Fibroblast of skin of abdomen (primary cell): ENCODE measurements at regions not wholly inside any gene's neighbourhood (a gene's known extent, or its start where the extent isn't known, plus 50 kb on each side); places are given as distances from the start of the nearest gene placed in this dataset.
A peak's percentile ranks its signal among the peaks of the same experiment; 100 is the strongest.
"Not testable (repeated sequence)": the region's sequence is repeated elsewhere in the genome, so short reads cannot be mapped to it uniquely, and the experiment has no call there.

ENCODE experiments used
- DNase-seq: peaks from one replicate; pipeline ENCODE4 v3.0.0-alpha.2; 2013

DNA sequence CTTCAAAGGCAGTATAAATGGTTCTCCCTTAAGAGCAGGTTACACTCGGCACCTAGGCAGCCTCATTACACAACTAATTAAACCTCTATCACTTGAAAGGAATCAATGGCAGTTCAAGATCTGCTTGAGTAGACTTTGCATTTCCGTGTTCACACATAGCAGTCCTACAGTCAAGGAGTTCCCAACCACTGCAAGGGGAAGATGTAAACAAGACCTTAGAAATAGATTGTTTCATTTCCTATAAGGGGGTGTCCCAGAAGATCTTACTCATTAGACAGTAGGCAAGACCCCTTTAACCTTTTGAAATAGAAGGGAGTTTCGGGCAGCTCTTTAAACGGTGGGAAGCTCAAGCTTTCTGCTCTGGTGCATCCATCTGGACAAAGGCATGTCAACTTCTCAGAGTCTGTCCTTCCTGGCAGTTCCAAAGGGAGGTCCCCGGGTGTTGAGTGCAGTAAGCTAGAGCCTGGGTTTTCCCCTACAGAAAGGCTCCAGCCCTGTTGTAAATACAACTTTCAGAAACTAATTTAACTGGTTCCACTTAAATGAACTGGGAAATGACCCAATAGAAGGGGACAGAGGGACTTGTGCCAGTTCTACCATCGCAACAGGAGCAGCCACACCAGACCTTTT is 150.8 kb downstream of the RBMX2 start:
- DNase-seq: no peak

DNA sequence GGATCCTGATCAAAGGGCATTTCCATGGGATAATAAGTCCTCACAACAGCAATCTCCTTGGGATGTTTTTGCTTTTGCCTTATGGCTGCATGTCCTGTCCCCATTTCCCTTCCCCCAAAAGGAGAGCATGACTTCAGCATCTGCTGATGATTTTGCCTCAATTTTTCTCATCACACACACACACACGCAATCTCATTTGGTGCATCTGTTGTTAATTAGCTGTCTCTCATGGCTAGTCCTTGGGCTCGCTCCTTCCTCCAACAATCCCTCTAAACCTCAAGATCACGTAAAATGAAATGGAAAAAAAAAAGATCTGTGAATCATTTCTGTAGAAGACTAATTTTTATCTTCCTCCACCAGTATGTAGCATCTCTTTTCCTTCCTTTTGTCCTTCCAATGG is 153.6 kb downstream of the RBMX2 start:
- DNase-seq: peak; percentile 91

DNA sequence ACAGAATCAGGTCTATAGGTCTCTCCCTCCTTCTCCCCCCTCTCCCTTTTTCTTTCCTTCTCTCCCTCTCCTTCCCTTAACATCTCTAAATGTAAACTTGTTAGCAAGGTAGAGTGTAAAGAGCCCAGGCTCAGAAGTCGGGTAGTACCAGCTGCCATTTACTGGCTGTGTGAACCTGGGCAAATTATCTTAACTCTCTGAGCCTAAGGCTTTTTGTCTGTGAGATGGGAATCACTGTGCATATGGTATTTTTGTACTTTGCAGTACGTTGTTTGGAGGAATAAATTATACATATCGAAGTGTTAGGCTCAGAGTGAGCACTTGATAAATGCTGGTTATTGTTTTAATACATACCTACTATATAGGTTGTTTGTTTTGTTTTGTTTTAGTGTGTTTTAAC is 154.0 kb downstream of the RBMX2 start:
- no peak for DNase-seq

DNA sequence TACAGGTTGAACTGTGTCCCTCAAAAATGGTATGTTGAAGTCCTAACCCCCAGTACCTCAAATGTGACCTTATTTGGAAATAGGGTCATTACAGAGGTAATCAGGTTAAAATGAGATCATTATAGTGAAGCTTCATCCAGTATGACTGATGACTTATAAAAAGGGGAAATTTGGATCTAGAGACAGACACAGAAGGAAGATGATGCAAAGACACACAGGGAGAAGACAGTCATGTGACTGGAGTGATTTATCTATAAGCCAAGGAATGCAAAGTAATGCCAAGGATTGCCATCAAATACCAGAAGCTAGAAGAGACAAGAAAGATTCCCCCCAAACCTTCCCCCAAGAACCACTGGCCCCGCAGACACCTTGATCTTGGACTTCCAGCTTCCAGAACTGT is 155.2 kb downstream of the RBMX2 start:
- DNase-seq: peak; percentile 30

DNA sequence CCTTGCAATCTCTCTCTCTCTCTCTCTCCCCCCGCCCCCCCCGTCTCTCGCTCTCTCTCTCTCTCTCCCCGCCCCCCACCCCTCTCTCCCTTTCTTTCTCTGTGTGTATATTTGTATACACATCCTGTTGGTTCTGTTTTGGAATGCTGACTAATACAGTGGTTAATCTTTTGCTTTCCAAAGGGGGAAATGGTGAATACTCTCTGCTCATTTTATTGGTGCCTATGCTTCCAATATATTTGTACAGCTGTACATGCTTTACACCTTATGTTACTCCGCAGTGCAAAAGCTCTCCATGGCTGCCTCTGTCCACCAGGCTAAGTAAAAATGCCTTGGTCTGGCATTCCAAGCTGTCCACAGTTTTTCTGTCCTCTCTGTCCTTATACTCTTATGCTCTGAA is 158.8 kb downstream of the RBMX2 start:
- DNase-seq: peak; percentile 33

DNA sequence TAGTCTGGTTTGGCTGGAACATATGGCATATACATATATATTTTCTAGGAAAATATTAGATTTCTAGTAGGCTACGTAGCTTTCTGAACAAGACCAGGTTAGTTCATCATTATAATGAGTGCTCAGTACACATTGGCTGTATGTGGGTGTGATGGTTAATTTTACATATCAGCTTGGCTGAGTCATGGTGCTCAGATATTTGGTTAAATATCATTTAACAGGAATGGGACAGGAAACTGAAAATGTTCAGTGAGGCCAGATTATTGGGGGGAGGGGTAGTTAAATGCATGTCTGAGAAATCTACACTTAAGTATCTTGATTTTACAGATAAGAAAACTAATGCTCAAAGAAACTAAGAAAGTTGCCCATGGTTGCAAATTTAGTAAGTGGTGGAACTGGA is 160.1 kb downstream of the RBMX2 start:
- peak; percentile 58 for DNase-seq

DNA sequence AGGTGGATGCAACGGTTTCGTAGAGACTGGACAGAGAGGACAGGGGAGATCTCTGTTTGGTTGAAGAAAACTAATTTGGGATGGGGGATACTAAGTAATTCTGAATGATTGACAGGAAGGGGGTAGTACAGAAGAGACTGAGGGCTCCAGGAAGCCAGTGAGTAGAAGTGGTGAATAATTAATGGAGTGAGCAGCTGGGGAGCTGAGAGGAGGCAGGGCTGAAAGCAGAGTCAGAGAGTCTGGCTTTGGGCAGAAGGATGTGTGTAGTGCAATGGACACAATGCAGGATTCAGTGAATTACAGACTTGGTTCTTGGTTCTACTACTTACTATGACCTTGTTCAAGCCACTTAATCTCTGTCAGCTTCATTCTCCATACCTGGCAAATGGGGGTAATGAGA is 161.7 kb downstream of the RBMX2 start:
- DNase-seq: no peak

DNA sequence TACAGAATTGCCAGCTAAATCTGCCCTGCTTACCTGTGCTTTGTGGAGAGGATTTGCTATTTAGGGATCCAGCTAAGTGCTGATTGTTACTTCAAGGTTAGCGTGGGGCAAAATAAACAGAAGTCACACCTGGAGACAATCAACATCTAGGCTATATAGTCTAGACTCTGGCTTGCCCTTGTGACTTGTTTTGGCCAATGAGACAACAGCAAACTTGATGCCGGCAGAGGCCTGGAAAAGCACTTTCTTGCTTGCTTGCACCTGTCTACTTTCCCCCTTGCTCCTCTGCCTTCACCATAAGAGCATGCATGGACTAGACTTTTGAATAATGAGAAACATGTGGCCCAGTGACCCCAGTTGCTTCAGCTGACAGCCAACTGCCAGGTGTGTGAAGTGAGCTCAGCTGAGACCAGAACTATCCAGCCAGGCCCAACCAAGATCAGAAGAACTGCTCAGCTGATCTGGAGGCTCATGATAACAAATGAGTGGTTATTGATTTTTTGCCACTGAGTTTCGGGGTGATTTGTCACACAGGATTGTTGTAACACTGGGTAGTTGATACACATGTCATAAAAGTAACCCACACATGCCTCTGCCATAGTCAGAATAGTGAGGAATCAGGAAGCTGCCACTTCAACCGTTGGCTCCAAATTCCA is 164.4 kb downstream of the RBMX2 start:
- no peak for DNase-seq

DNA sequence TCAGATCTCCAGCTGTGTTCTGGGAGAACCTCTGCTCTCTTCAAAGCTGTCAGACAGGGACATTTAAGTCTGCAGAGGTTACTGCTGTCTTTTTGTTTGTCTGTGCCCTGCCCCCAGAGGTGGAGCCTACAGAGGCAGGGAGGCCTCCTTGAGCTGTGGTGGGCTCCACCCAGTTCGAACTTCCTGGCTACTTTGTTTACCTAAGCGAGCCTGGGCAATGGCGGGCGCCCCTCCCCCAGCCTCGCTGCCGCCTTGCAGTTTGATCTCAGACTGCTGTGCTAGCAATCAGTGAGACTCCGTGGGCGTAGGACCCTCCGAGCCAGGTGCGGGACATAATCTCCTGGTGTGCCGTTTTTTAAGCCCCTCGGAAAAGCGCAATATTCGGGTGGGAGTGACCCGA is 171.2 kb downstream of the RBMX2 start:
- not testable (repeated sequence) for DNase-seq
